GM23338 (cell line): ENCODE measurements at regions not wholly inside any gene's neighbourhood (a gene's known extent, or its start where the extent isn't known, plus 50 kb on each side); places are given as distances from the start of the nearest gene placed in this dataset.

ENCODE experiments used
- ATAC-seq: fragments of 200-7000 bp; cut with Tn5 transposase; 3 replicates; pipeline ENCODE4 v1.9.1; 2020
- DNase-seq: peaks from one replicate; pipeline ENCODE4 v3.0.0-alpha.2; 2015; ENCODE audit warnings: low spot score
- H2AFZ ChIP-seq: fragments of 200-600 bp; sonication (generic); 2 replicates; pipeline ENCODE4 v1.8.0; 2016; ENCODE audit warnings: antibody characterized with exemption, mild to moderate bottlenecking, moderate library complexity
- H3F3A ChIP-seq: fragments of 200-600 bp; sonication (generic); replicated peaks from 2 replicates; pipeline ENCODE4 v1.8.0; 2017; ENCODE audit warnings: antibody characterized with exemption, mixed run types, low read depth
- H3K27ac ChIP-seq: fragments of 200-600 bp; sonication (generic); 2 replicates; pipeline ENCODE4 v1.6.1; 2016; ENCODE audit warnings: low read depth
- H3K27me3 ChIP-seq: fragments of 200-600 bp; sonication (generic); 2 replicates; pipeline ENCODE4 v1.8.0; 2016; ENCODE audit warnings: mild to moderate bottlenecking, mixed run types, moderate library complexity; ENCODE audit not compliant: insufficient read depth
- H3K36me3 ChIP-seq: fragments of 200-600 bp; sonication (generic); 2 replicates; pipeline ENCODE4 v1.8.0; 2016; ENCODE audit warnings: mild to moderate bottlenecking; ENCODE audit not compliant: insufficient read depth
- H3K4me1 ChIP-seq: fragments of 200-600 bp; sonication (generic); 2 replicates; pipeline ENCODE4 v1.8.0; 2016; ENCODE audit warnings: mild to moderate bottlenecking, moderate library complexity; ENCODE audit not compliant: insufficient read depth
- H3K4me2 ChIP-seq: fragments of 200-600 bp; sonication (generic); 2 replicates; pipeline ENCODE4 v1.7.1; 2017; ENCODE audit warnings: mixed run types
- H3K4me3 ChIP-seq: fragments of 200-600 bp; sonication (generic); 2 replicates; pipeline ENCODE4 v1.6.1; 2016; ENCODE audit warnings: mixed run types
- H3K79me2 ChIP-seq: fragments of 200-600 bp; sonication (generic); replicated peaks from 2 replicates; pipeline ENCODE4 v1.8.0; 2017; ENCODE audit warnings: mild to moderate bottlenecking; ENCODE audit not compliant: insufficient read depth
- H3K9me2 ChIP-seq: fragments of 200-600 bp; sonication (generic); 2 replicates; pipeline ENCODE4 v1.8.0; 2017; ENCODE audit not compliant: insufficient read depth
- H4K20me1 ChIP-seq: fragments of 200-600 bp; sonication (generic); replicated peaks from 2 replicates; pipeline ENCODE4 v1.8.0; 2017; ENCODE audit warnings: mild to moderate bottlenecking; ENCODE audit not compliant: insufficient read depth
- H3K27ac Mint-ChIP-seq: 2 replicates; pipeline ENCODE4 v1.8.0; 2020; ENCODE audit warnings: inconsistent platforms, mild to moderate bottlenecking, moderate library complexity, mixed read lengths
- H3K27me3 Mint-ChIP-seq: 3 replicates; pipeline ENCODE4 v1.8.0; 2022; ENCODE audit warnings: low read depth, mild to moderate bottlenecking, moderate library complexity, mixed read lengths, inconsistent platforms; ENCODE audit not compliant: insufficient read depth, poor library complexity
- H3K36me3 Mint-ChIP-seq: 3 replicates; pipeline ENCODE4 v1.8.0; 2021; ENCODE audit warnings: low read depth, mild to moderate bottlenecking, inconsistent platforms, moderate library complexity, mixed read lengths
- H3K4me1 Mint-ChIP-seq: 3 replicates; pipeline ENCODE4 v1.8.0; 2020; ENCODE audit warnings: mild to moderate bottlenecking, inconsistent platforms, mixed read lengths
- H3K4me3 Mint-ChIP-seq: 3 replicates; pipeline ENCODE4 v1.8.0; 2021; ENCODE audit warnings: moderate library complexity, mild to moderate bottlenecking, inconsistent platforms, mixed read lengths
- H3K9me3 Mint-ChIP-seq: 3 replicates; pipeline ENCODE4 v1.8.0; 2020; ENCODE audit warnings: moderate library complexity, mild to moderate bottlenecking, inconsistent platforms, mixed read lengths
- EZH2phosphoT487 ChIP-seq: fragments of 200-600 bp; sonication (generic); IDR thresholded peaks from one replicate; pipeline ENCODE4 v1.8.1; 2018; ENCODE audit warnings: antibody characterized with exemption; ENCODE audit not compliant: unreplicated experiment
- JUNB ChIP-seq: IDR thresholded peaks from one replicate; pipeline ENCODE4 v1.6.1; 2016; ENCODE audit warnings: antibody characterized with exemption; ENCODE audit not compliant: unreplicated experiment
- NANOG ChIP-seq: IDR thresholded peaks from 2 replicates; pipeline ENCODE4 v1.6.1; 2016; ENCODE audit warnings: antibody characterized with exemption, borderline replicate concordance
- REST ChIP-seq: IDR thresholded peaks from one replicate; pipeline ENCODE4 v1.6.1; 2018; ENCODE audit warnings: antibody characterized with exemption; ENCODE audit not compliant: unreplicated experiment
- STAT1 ChIP-seq: IDR thresholded peaks from one replicate; pipeline ENCODE4 v1.6.1; 2016; ENCODE audit warnings: antibody characterized with exemption; ENCODE audit not compliant: unreplicated experiment
- TF ChIP-seq, protein P1 (sequence below), 2 experiments: fragments of 200-600 bp in 1 of 2; sonication (generic) in 1 of 2; conservative IDR thresholded peaks; 2 replicates each; pipeline versions ENCODE4 v1.5.1 to v1.6.1; 2016 to 2017; ENCODE audit warnings: antibody characterized with exemption in 2 of 2, low read depth in 2 of 2, mild to moderate bottlenecking in 2 of 2, moderate library complexity in 1 of 2

DNA sequence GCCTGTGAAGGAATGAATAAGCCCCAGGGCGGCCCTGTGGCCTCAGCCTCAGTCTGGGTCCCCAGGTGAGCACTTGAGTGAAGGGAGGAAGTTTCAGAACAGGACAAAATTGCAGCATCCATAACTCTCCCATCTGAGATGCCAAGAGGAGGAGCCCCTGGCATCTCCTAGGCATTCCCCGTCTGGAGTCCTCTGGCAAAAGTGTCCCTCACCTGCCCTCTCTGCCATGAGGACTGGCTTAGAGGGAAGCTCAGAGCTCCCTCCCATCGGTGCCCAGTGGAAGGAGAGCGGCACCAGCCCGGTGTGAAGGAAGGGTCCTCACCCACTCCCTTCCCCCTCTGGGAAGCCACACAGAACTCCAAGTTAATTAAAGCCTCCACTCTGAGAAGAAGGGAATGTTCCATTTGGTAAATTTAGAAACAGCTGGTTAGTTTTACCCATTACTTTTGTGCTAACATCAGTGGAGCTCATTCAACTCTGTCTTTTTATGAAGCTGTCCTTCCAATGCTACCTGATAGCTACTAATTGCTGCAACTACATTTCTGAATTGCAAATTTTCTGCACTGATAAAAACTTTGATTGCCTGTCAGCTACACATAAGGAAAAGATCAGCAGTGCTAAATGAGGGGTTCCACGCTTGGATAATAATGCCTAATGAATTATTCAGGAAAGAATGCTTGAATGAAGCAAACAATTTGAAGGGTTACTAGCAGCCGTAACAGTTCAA is 123.3 kb upstream of the RCN1 start:
- Histone ChIP-seq H3K79me2 (no peaks in the 10 kb centered on the region), H3K9me2 (no peaks in the 10 kb centered on the region; the same call in 1 of the 2 replicates), H3K4me3 (no peak overlapping the region), H4K20me1 (no peaks in the 10 kb centered on the region), H3K27ac (no peak overlapping the region), H3K4me1 (no peaks in the 10 kb centered on the region), H2AFZ (peak overlapping the region; percentile 32; the same call in 1 of the 2 replicates), H3K4me2 (no peak overlapping the region), H3K36me3 (no peaks in the 10 kb centered on the region), H3F3A (no peaks in the 10 kb centered on the region), H3K27me3 (no peaks in the 10 kb centered on the region)
- Mint-ChIP-seq H3K27ac (no peak overlapping the region), H3K36me3 (peaks cover 8% of the 10 kb centered on the region; the same call in 2 of the 3 replicates), H3K27me3 (peaks cover 2% of the 10 kb centered on the region), H3K9me3 (peaks cover 16% of the 10 kb centered on the region), H3K4me3 (no peak overlapping the region), H3K4me1 (no peaks in the 10 kb centered on the region)
- no peak for DNase-seq
- no peak for ATAC-seq
- TF ChIP-seq, protein P1, sequence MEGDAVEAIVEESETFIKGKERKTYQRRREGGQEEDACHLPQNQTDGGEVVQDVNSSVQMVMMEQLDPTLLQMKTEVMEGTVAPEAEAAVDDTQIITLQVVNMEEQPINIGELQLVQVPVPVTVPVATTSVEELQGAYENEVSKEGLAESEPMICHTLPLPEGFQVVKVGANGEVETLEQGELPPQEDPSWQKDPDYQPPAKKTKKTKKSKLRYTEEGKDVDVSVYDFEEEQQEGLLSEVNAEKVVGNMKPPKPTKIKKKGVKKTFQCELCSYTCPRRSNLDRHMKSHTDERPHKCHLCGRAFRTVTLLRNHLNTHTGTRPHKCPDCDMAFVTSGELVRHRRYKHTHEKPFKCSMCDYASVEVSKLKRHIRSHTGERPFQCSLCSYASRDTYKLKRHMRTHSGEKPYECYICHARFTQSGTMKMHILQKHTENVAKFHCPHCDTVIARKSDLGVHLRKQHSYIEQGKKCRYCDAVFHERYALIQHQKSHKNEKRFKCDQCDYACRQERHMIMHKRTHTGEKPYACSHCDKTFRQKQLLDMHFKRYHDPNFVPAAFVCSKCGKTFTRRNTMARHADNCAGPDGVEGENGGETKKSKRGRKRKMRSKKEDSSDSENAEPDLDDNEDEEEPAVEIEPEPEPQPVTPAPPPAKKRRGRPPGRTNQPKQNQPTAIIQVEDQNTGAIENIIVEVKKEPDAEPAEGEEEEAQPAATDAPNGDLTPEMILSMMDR (conservative IDR thresholded peaks at IDR 0.05; ENCODE audit: low read depth in 2 of 2): no peak
- TF ChIP-seq EZH2phosphoT487: no peak
- TF ChIP-seq STAT1: no peak
- no peak for TF ChIP-seq NANOG
- no peak for TF ChIP-seq REST
- no peak for TF ChIP-seq JUNB

DNA sequence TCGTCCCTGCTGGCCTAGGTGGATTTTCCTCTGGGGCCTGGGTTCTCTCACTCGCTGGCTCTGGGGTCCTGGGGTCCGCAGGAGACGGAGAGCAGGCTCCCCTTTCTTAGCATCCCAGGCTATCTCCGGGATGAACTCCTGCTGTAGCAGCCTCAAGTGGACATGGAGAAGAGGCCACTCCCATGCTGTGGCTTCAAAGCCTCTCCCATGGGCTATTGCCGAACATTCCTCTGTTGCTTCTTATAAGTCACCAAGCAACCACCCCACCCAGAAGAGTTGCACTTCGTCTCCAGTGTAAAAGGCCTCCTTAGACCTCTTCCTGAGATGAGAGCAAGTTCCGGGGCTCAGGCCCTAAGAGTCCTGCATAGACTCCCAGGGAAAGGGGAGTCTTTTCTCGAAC is 124.0 kb upstream of the RCN1 start:
- no peak for TF ChIP-seq REST
- Mint-ChIP-seq H3K4me1 (no peaks in the 10 kb centered on the region), H3K27me3 (peaks cover 2% of the 10 kb centered on the region), H3K27ac (no peak overlapping the region), H3K4me3 (no peak overlapping the region), H3K9me3 (peaks cover 10% of the 10 kb centered on the region; the same call in 2 of the 3 replicates), H3K36me3 (peaks cover 3% of the 10 kb centered on the region; the same call in 2 of the 3 replicates)
- Histone ChIP-seq H4K20me1 (no peaks in the 10 kb centered on the region), H2AFZ (peak overlapping the region; percentile 47; the same call in 1 of the 2 replicates), H3K4me2 (no peak overlapping the region), H3F3A (no peaks in the 10 kb centered on the region), H3K36me3 (no peaks in the 10 kb centered on the region), H3K27me3 (no peaks in the 10 kb centered on the region), H3K9me2 (no peaks in the 10 kb centered on the region; the same call in 1 of the 2 replicates), H3K79me2 (no peaks in the 10 kb centered on the region), H3K27ac (no peak overlapping the region), H3K4me1 (no peaks in the 10 kb centered on the region), H3K4me3 (no peak overlapping the region)
- DNase-seq (no peak), ATAC-seq (no peak)
